H9 (cell line): ENCODE measurements at regions not wholly inside any gene's neighbourhood (a gene's known extent, or its start where the extent isn't known, plus 50 kb on each side); places are given as distances from the start of the nearest gene placed in this dataset.

Source experiments
- DNase-seq: peaks from one replicate; pipeline ENCODE4 v3.0.0-alpha.2; 2017
- H2AFZ ChIP-seq: one replicate; pipeline ENCODE4 v1.6.1; 2013; ENCODE audit warnings: mild to moderate bottlenecking, low read length, control low read depth, moderate library complexity
- H2AK5ac ChIP-seq: 2 replicates; pipeline ENCODE4 v1.6.1; 2013; ENCODE audit warnings: low read length, control low read depth, mixed read lengths; ENCODE audit not compliant: insufficient read length
- H2BK120ac ChIP-seq: one replicate; pipeline ENCODE4 v1.6.1; 2013; ENCODE audit warnings: low read depth, mild to moderate bottlenecking, low read length, control low read depth, inconsistent platforms; ENCODE audit not compliant: poor library complexity, severe bottlenecking
- H2BK12ac ChIP-seq: 2 replicates; pipeline ENCODE4 v1.6.1; 2013; ENCODE audit warnings: low read length, control low read depth, mixed read lengths, low read depth; ENCODE audit not compliant: insufficient read length
- H2BK15ac ChIP-seq: 2 replicates; pipeline ENCODE4 v1.6.1; 2013; ENCODE audit warnings: low read depth, low read length, control low read depth
- H2BK20ac ChIP-seq: one replicate; pipeline ENCODE4 v1.6.1; 2013; ENCODE audit warnings: low read depth, mild to moderate bottlenecking, low read length, control low read depth, inconsistent platforms; ENCODE audit not compliant: poor library complexity, severe bottlenecking
- H2BK5ac ChIP-seq: 2 replicates; pipeline ENCODE4 v1.6.1; 2013; ENCODE audit warnings: low read length, control low read depth, mixed read lengths; ENCODE audit not compliant: insufficient read length
- H3K14ac ChIP-seq: 2 replicates; pipeline ENCODE4 v1.6.1; 2013; ENCODE audit warnings: low read length, control low read depth; ENCODE audit not compliant: insufficient read depth
- H3K18ac ChIP-seq: 2 replicates; pipeline ENCODE4 v1.6.1; 2013; ENCODE audit warnings: low read depth, mild to moderate bottlenecking, mixed read lengths, low read length, control low read depth; ENCODE audit not compliant: insufficient read length
- H3K23ac ChIP-seq: 2 replicates; pipeline ENCODE4 v1.6.1; 2013; ENCODE audit warnings: low read length, control low read depth, mixed read lengths, low read depth; ENCODE audit not compliant: insufficient read length
- H3K23me2 ChIP-seq: 2 replicates; pipeline ENCODE4 v1.6.1; 2013; ENCODE audit warnings: low read depth, mild to moderate bottlenecking, mixed read lengths, low read length, control low read depth; ENCODE audit not compliant: insufficient read length, poor library complexity, severe bottlenecking
- H3K27ac ChIP-seq: 2 replicates; pipeline ENCODE4 v1.5.1; 2013; ENCODE audit warnings: low read length, control low read depth, mixed read lengths, low read depth; ENCODE audit not compliant: insufficient read length
- H3K27me3 ChIP-seq: 2 replicates; pipeline ENCODE4 v1.6.1; 2013; ENCODE audit warnings: low read length, control low read depth, inconsistent platforms; ENCODE audit not compliant: insufficient read depth
- H3K4ac ChIP-seq: 2 replicates; pipeline ENCODE4 v1.6.1; 2013; ENCODE audit warnings: low read depth, mild to moderate bottlenecking, control low read depth, inconsistent platforms, low read length, moderate library complexity
- H3K4me1 ChIP-seq: 2 replicates; pipeline ENCODE4 v1.6.1; 2013; ENCODE audit warnings: low read length, control low read depth, inconsistent platforms; ENCODE audit not compliant: insufficient read depth
- H3K4me2 ChIP-seq: 2 replicates; pipeline ENCODE4 v1.6.1; 2013; ENCODE audit warnings: low read length, control low read depth, mixed read lengths; ENCODE audit not compliant: insufficient read length, insufficient read depth
- H3K56ac ChIP-seq: 2 replicates; pipeline ENCODE4 v1.6.1; 2013; ENCODE audit warnings: low read depth, mild to moderate bottlenecking, mixed read lengths, low read length, control low read depth; ENCODE audit not compliant: insufficient read length
- H3K79me1 ChIP-seq: 2 replicates; pipeline ENCODE4 v1.6.1; 2013; ENCODE audit warnings: low read depth, mild to moderate bottlenecking, moderate library complexity, low read length, control low read depth, inconsistent platforms; ENCODE audit not compliant: insufficient read depth, poor library complexity, severe bottlenecking
- H3K79me2 ChIP-seq: 2 replicates; pipeline ENCODE4 v1.6.1; 2013; ENCODE audit warnings: low read length, control low read depth, inconsistent platforms; ENCODE audit not compliant: insufficient read depth
- H3K9ac ChIP-seq: 2 replicates; pipeline ENCODE4 v1.6.1; 2013; ENCODE audit warnings: low read length, control low read depth, mixed read lengths; ENCODE audit not compliant: insufficient read length; ENCODE audit errors: extremely low read depth
- H3K9me3 ChIP-seq: one replicate; pipeline ENCODE4 v1.6.1; 2013; ENCODE audit warnings: low read depth, low read length, inconsistent platforms; ENCODE audit not compliant: control insufficient read depth
- H3T11ph ChIP-seq: one replicate; pipeline ENCODE4 v1.6.1; 2013; ENCODE audit warnings: mild to moderate bottlenecking, low read length, control low read depth, inconsistent platforms
- H4K20me1 ChIP-seq: one replicate; pipeline ENCODE4 v1.6.1; 2013; ENCODE audit not compliant: control insufficient read depth, insufficient read length, insufficient read depth
- H4K5ac ChIP-seq: 2 replicates; pipeline ENCODE4 v1.6.1; 2013; ENCODE audit warnings: low read depth, mild to moderate bottlenecking, mixed read lengths, low read length, control low read depth; ENCODE audit not compliant: insufficient read length
- H4K8ac ChIP-seq: replicated peaks from 2 replicates; pipeline ENCODE4 v1.6.1; 2013; ENCODE audit warnings: low read length, control low read depth, mixed read lengths, low read depth; ENCODE audit not compliant: insufficient read length
- H4K91ac ChIP-seq: 2 replicates; pipeline ENCODE4 v1.6.1; 2013; ENCODE audit warnings: low read depth, mild to moderate bottlenecking, moderate library complexity, mixed read lengths, low read length, control low read depth; ENCODE audit not compliant: insufficient read length
- H3K27ac Mint-ChIP-seq, 3 experiments: 2 replicates in 2 of 3; 3 replicates in 1 of 3; pipeline ENCODE4 v1.8.0; 2020 to 2021; ENCODE audit warnings: mixed read lengths in 3 of 3, mild to moderate bottlenecking in 1 of 3, moderate library complexity in 1 of 3
- H3K27me3 Mint-ChIP-seq: 2 replicates; pipeline ENCODE4 v1.8.0; 2021; ENCODE audit warnings: low read depth, mild to moderate bottlenecking, moderate library complexity, mixed read lengths
- H3K36me3 Mint-ChIP-seq, 3 experiments: 2 replicates in 2 of 3; 3 replicates in 1 of 3; pipeline ENCODE4 v1.8.0; 2020 to 2021; ENCODE audit warnings: low read depth in 3 of 3, mixed read lengths in 3 of 3; ENCODE audit not compliant: insufficient read depth in 1 of 3
- H3K4me1 Mint-ChIP-seq, 2 experiments: 2 replicates each; pipeline ENCODE4 v1.8.0; 2020; ENCODE audit warnings: mixed read lengths in 2 of 2
- H3K4me3 Mint-ChIP-seq, 2 experiments: 2 replicates in 1 of 2; 3 replicates in 1 of 2; pipeline ENCODE4 v1.8.0; 2020 to 2021; ENCODE audit warnings: mild to moderate bottlenecking in 2 of 2, mixed read lengths in 2 of 2, moderate library complexity in 1 of 2
- H3K9me3 Mint-ChIP-seq, 2 experiments: 2 replicates in 1 of 2; 3 replicates in 1 of 2; pipeline ENCODE4 v1.8.0; 2020; ENCODE audit warnings: mild to moderate bottlenecking in 2 of 2, mixed read lengths in 2 of 2, moderate library complexity in 1 of 2
- WGBS: extraction: QIAGEN DNeasy Blood & Tissue Kit; methylation state at CpG from one replicate; pipeline ENCODE4 v1.1.7; 2013; ENCODE audit warnings: missing lambda C conversion rate, low lambda C conversion rate, mixed read lengths; ENCODE audit not compliant: insufficient read length; ENCODE audit errors: extremely low coverage; 5-methylcytosine and 5-hydroxymethylcytosine counted together
- TF ChIP-seq, protein P1 (sequence below): fragments of 200-600 bp; sonication (generic); conservative IDR thresholded peaks from 3 replicates; pipeline ENCODE4 v1.8.0; 2021; ENCODE audit warnings: antibody characterized with exemption, mild to moderate bottlenecking

- no peak overlapping the region for H2AK5ac ChIP-seq
- no CpG with 5 or more reads among the region's 3 CpGs for WGBS
These were observed 341.3 kb upstream of the SOX9 start for GRCh38 chr17:71779482-71779881.

More at GRCh38 chr17:71779482-71779881, 341.3 kb upstream of the SOX9 start:
- DNase-seq, result no peak
- no peak overlapping the region for H3K4me2 ChIP-seq
- no peak overlapping the region for H4K5ac ChIP-seq
- H2BK15ac ChIP-seq, result no peak overlapping the region
- Mint-ChIP-seq H3K4me1 (no peaks in the 10 kb centered on the region), H3K27me3 (no peaks in the 10 kb centered on the region), H3K4me3 (no peak overlapping the region), H3K27ac (no peak overlapping the region), H3K9me3 (no peaks in the 10 kb centered on the region), H3K36me3 (no peaks in the 10 kb centered on the region; a peak in 1 of 7 replicates)
- H3K14ac ChIP-seq, result no peak overlapping the region
- no peak overlapping the region for H3K56ac ChIP-seq
- H4K91ac ChIP-seq, result no peak overlapping the region
- no peak overlapping the region for H3K18ac ChIP-seq
- H3K27me3 ChIP-seq, result no peaks in the 10 kb centered on the region
- no peak overlapping the region for H3T11ph ChIP-seq
- H2BK12ac ChIP-seq, result no peak overlapping the region
- H3K4ac ChIP-seq, result no peak overlapping the region
- no peak overlapping the region for H2BK20ac ChIP-seq
- no peak overlapping the region for H2BK120ac ChIP-seq
- no peaks in the 10 kb centered on the region for H4K20me1 ChIP-seq
- no peaks in the 10 kb centered on the region for H3K23me2 ChIP-seq
- no peak overlapping the region for H4K8ac ChIP-seq
- H3K9ac ChIP-seq, result no peak overlapping the region
- H3K9me3 ChIP-seq, result no peaks in the 10 kb centered on the region
- H2BK5ac ChIP-seq, result no peak overlapping the region
- H2AFZ ChIP-seq, result no peak overlapping the region
- no peak overlapping the region for H3K27ac ChIP-seq
- no peaks in the 10 kb centered on the region for H3K4me1 ChIP-seq
- no peak overlapping the region for H3K23ac ChIP-seq
- H3K79me2 ChIP-seq, result no peaks in the 10 kb centered on the region
- TF ChIP-seq, protein P1, sequence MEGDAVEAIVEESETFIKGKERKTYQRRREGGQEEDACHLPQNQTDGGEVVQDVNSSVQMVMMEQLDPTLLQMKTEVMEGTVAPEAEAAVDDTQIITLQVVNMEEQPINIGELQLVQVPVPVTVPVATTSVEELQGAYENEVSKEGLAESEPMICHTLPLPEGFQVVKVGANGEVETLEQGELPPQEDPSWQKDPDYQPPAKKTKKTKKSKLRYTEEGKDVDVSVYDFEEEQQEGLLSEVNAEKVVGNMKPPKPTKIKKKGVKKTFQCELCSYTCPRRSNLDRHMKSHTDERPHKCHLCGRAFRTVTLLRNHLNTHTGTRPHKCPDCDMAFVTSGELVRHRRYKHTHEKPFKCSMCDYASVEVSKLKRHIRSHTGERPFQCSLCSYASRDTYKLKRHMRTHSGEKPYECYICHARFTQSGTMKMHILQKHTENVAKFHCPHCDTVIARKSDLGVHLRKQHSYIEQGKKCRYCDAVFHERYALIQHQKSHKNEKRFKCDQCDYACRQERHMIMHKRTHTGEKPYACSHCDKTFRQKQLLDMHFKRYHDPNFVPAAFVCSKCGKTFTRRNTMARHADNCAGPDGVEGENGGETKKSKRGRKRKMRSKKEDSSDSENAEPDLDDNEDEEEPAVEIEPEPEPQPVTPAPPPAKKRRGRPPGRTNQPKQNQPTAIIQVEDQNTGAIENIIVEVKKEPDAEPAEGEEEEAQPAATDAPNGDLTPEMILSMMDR, result no peak
- no peaks in the 10 kb centered on the region for H3K79me1 ChIP-seq
